GM12878 (cell line): ENCODE measurements at regions not wholly inside any gene's neighbourhood (a gene's known extent, or its start where the extent isn't known, plus 50 kb on each side); places are given as distances from the start of the nearest gene placed in this dataset.

Experiments used
- ASH2L ChIP-seq: fragments of 300-600, 200-600 bp; sonication (generic); IDR thresholded peaks from 2 replicates; pipeline ENCODE4 v1.6.1; 2017; ENCODE audit warnings: low read depth, mild to moderate bottlenecking, borderline replicate concordance
- CHD1 ChIP-seq: IDR thresholded peaks from 2 replicates; pipeline ENCODE4 v1.6.1; 2012; ENCODE audit warnings: low read depth, low read length, improper control_type of control experiment
- EZH2 ChIP-seq: IDR thresholded peaks from 2 replicates; pipeline ENCODE4 v1.6.1; 2012; ENCODE audit warnings: low read depth, mild to moderate bottlenecking, control low read depth, inconsistent platforms, low read length, borderline replicate concordance; ENCODE audit not compliant: control insufficient read depth
- FOS ChIP-seq: IDR thresholded peaks from 3 replicates; pipeline ENCODE4 v1.6.1; 2011; ENCODE audit warnings: borderline replicate concordance; ENCODE audit not compliant: insufficient read length; ENCODE audit errors: extremely low read depth
- FOXM1 ChIP-seq: IDR thresholded peaks from 2 replicates; pipeline ENCODE4 v1.6.1; 2012; ENCODE audit warnings: low read depth, mild to moderate bottlenecking, inconsistent platforms, low read length, moderate library complexity
- IRF3 ChIP-seq: fragments of 450-650 bp; IDR thresholded peaks from 2 replicates; pipeline ENCODE4 v1.6.1; 2014; ENCODE audit warnings: mild to moderate bottlenecking
- KAT2A ChIP-seq: conservative IDR thresholded peaks from 2 replicates; pipeline ENCODE4 v1.6.1; 2011; ENCODE audit warnings: low read depth, low read length; ENCODE audit not compliant: control insufficient read depth
- KDM1A ChIP-seq: fragments of 200-600 bp; sonication (generic); IDR thresholded peaks from 2 replicates; pipeline ENCODE4 v1.6.1; 2016; ENCODE audit warnings: borderline replicate concordance
- RAD51 ChIP-seq: fragments of 450-650 bp; IDR thresholded peaks from 2 replicates; pipeline ENCODE4 v1.6.1; 2016; ENCODE audit warnings: moderate library complexity, mild to moderate bottlenecking, inconsistent platforms
- REST ChIP-seq: IDR thresholded peaks from 2 replicates; pipeline ENCODE4 v1.6.1; 2012; ENCODE audit warnings: mild to moderate bottlenecking, low read depth, low read length
- SIX5 ChIP-seq: IDR thresholded peaks from 2 replicates; pipeline ENCODE4 v1.6.1; 2011; ENCODE audit warnings: mild to moderate bottlenecking, low read depth, low read length, moderate library complexity; ENCODE audit not compliant: severe bottlenecking
- TCF3 ChIP-seq: IDR thresholded peaks from 2 replicates; pipeline ENCODE4 v1.6.1; 2012; ENCODE audit warnings: low read depth, mild to moderate bottlenecking, low read length, borderline replicate concordance; ENCODE audit not compliant: insufficient read depth

GRCh38 chr4:14545807-14546206 is 456.5 kb upstream of the CPEB2 start (continued):
- no peak for TF ChIP-seq CHD1
- no peak for TF ChIP-seq RAD51
- TF ChIP-seq SIX5 = no peak
- no peak for TF ChIP-seq REST
- TF ChIP-seq IRF3 = no peak
- no peak for TF ChIP-seq TCF3
- TF ChIP-seq KDM1A = no peak
- TF ChIP-seq FOXM1 = no peak
- no peak for TF ChIP-seq EZH2
- no peak for TF ChIP-seq FOS
- no peak for TF ChIP-seq ASH2L
- TF ChIP-seq KAT2A = no peak
- TF ChIP-seq, all 136 proteins: peak for 0
